Skeletal muscle cell (primary cell): ENCODE measurements at regions not wholly inside any gene's neighbourhood (a gene's known extent, or its start where the extent isn't known, plus 50 kb on each side); places are given as distances from the start of the nearest gene placed in this dataset.

ENCODE experiments used
- DNase-seq: peaks from one replicate; pipeline ENCODE4 v3.0.0-alpha.2; 2010; ENCODE audit warnings: low read depth
- H3K4me3 ChIP-seq: 2 replicates; pipeline ENCODE4 v1.5.1; 2011; ENCODE audit warnings: low read depth, mild to moderate bottlenecking, control low read depth, low read length, moderate library complexity

DNA sequence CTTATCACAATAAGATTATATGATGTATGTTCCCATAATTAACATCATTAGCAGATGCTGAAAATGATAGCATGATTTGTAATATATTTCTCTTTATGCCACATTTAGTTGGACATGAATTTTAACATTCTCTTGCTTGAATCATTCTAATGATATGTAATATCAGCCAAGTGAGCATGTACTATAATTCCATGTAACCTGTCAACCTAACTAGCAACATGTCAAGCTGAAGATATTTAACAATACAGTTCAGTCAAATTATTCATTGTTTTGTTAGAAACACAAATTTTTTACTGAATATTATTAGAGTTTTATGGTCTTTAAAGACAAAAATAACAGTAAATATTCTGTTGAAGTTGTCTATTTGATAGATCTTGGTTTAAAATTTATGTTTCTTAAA, 920.4 kb upstream of the PCDH10 start:
- H3K4me3 ChIP-seq, result no peak overlapping the region
- no peak for DNase-seq

DNA sequence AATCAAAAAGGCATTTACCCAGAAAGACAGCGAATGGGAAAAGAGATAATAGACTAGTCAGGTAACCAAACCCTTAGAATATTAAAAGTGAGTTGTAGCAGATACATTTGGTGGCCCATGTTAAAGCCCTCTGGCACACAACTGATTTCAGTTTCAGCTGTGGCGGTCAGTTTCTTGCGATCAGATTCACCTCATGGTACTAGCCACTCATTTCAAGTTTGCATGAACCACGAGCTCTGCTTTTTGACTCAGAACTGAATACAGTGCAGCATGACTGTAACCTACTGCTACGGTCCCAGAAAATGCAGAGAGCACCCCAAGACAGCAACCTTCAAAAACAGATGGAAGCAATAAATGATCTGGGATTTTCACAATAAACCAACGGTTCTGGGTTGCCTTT, 919.1 kb upstream of the PCDH10 start:
- no peak for DNase-seq
- H3K4me3 ChIP-seq, result no peak overlapping the region

DNA sequence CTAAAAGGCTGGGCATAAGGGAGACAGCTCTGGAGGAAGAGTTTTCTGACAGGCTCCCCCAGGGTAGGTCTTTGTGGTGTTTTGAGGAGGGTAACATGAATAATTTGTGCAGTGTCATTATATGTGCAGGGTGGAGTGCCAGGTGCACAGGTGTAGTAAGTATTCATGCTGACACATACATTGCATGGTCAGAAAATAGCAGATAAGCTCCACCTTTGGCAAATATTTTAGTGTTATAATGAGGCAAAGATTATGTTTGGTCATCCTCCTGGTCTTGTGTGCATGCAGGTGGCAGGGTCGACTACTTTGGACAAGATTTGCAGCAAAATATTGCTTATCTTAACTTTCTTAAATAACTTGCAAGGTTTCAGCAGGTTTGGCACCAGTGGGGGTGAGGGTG, 910.4 kb upstream of the PCDH10 start:
- no peak for DNase-seq
- no peak overlapping the region for H3K4me3 ChIP-seq

DNA sequence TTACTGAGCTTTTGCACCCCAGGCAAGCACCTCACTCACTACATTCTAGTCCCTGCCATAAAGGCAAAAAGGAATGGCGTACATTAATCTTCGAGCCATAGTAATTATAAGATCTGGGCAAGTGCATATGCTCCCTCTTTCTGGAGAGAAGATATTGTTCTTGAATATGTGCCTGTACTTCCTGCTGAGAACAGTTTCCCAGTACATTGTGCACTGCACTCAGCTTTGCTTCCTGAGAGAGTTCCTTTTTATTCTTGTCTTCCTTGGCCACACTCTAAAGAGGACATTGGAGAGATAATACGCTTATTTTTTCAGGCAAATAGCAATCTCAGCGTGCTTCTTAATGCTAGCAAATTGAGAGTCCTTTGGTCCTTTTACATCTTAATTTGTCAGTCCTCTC, 909.0 kb upstream of the PCDH10 start:
- DNase-seq, result no peak
- H3K4me3 ChIP-seq, result no peak overlapping the region

DNA sequence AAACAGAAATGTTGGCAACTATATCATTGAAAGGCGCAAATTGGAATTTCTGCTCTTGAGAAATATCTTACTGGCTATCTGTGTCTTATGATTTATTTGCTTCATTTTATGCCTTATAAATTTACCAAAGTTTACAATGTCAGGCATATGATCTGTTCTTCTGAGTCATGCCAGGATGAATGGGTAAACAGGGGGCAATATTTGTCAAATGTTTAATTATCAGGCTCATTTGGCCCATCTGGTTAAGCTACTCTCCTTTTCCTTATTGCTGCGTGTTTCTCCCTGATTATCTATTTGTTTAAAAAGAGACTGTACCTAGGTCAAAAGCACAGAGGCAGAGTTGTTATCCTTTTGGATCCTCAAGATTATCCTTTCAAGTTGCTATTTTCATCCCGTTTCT, 903.8 kb upstream of the PCDH10 start:
- H3K4me3 ChIP-seq, result no peak overlapping the region
- no peak for DNase-seq

DNA sequence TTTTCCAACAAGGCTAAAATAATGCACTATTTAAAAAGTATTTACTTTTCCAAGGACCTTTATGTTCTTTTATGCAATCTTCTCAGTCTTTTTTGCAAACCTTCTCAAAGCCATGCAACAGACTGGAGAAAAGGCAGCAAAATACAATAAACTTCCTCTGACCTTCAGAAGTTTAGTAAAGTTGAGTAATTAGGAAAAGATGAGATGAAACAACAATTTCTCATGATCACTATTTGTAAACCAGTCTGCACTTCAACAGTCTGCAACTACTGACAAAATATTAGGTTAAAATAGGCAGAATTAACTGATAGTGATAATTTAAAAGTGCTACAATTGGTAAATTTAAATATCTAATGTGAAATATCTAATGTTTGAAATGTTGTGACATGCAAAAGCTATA, 884.9 kb upstream of the PCDH10 start:
- no peak for DNase-seq
- H3K4me3 ChIP-seq, result no peak overlapping the region

DNA sequence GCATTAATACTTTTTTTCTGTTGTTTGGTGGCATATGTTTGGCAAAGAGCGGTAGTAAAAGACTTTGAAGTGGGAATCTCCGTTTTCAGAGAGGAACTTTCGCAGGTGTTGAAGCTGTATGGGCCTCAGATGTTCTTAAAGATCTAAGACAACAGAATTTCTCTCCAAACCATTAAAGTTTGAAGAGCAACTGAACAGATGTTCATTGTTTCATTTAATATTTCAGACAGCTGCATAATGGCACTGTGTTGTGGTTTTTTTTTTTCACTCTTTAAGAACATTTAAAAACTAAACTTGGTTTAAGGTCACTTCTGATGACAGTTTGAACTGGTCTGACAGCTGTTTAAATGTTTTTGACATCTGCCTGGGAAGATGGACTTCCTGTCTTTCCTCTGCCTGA, 882.7 kb upstream of the PCDH10 start:
- peak; percentile 22 for DNase-seq
- H3K4me3 ChIP-seq, result no peak overlapping the region

DNA sequence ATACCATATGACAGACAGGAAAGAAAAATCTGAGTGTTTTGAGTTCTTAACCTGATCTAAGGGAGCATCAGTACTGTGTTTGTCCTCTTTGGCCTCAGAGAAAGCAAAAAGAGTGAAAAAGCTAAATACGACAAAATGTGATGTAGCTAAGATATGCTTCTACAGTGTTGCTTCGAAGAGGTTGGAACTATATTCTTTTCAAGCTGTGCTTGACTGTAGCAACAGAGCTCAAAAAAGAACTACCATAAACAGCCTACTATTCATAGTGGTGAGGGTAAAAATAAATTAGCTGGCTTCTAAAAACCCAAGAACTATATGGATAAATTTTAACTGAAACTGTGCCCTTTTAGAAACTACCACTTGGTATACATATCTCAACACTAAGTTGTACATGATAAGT, 881.8 kb upstream of the PCDH10 start:
- DNase-seq, result no peak
- H3K4me3 ChIP-seq, result no peak overlapping the region

DNA sequence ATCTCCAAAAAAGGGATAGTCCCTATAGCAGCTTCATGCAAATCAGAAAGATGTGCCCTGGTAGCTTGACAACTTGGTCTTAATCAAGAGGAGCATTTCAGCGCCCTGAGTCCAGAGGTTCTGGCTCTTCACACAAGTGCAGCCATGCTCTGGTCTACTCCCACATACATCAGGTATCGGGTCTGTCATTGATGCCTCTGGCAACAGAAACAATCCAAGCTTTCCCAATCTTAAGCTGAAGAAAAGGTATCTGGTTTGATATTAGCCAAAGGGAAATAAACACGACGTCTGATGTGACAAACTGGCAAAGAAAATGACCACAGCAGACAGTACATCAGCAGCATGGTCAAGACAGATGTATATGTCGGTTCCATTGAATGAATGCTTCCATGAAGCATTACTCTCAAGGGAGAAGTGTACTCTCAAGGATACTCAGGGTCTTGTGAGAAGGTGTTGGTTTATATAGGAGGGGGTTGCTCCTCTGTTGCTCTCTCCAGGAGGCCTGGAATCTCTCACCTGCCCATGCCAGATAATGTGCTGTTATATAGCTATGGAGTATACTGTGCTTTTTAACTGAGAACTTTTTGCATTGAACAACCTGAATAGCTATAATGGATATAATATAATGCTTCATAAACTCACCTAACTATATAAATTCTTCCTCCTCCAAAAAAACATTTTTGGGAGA, 879.6 kb upstream of the PCDH10 start:
- no peak for DNase-seq
- no peak overlapping the region for H3K4me3 ChIP-seq

DNA sequence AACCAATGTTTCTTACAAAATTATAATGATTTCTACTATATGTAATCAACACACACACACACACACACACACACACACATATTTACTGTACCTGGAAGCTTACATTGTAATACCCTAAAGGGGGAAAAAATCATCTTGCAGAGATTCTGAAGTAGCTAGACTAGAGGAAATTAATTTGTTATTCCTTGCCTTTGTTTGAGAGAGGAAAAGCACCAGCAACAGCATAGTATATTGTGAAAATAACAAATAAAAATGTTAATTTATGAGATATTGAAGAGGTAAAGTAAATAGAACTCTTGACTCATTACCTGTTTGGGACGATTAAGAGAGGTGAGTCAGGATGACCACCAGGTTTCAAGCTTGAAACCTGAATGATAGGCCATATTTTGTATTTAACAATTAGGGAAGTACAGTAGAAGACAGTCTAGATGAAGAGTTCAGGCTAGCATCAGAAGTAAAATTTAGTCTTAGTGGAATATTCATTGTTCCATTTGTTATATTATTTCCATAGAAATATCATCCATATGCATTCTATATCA, 873.4 kb upstream of the PCDH10 start:
- DNase-seq, result no peak

DNA sequence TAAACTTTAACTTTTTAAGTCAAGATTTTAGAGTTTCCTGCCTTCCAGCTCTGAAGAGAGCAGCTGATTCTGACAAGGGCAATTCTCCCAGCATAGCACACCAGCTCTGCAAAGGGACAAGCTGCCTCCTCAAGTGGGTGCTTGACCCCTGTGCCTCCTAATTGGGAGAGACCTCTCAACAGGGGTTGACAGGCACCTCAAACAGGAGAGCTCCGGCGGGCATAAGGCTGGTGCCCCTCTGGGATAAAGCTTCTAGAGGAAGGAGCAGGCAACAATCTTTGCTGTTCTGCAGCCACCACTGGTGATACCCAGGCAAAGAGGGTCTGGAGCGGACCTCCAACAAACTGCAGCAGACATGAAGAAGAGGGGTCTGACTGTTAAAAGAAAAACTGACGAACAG, 872.9 kb upstream of the PCDH10 start:
- DNase-seq, result no peak
- no peak overlapping the region for H3K4me3 ChIP-seq

More for the DNA sequence above, 873.4 kb upstream of the PCDH10 start:
- H3K4me3 ChIP-seq, result no peak overlapping the region

DNA sequence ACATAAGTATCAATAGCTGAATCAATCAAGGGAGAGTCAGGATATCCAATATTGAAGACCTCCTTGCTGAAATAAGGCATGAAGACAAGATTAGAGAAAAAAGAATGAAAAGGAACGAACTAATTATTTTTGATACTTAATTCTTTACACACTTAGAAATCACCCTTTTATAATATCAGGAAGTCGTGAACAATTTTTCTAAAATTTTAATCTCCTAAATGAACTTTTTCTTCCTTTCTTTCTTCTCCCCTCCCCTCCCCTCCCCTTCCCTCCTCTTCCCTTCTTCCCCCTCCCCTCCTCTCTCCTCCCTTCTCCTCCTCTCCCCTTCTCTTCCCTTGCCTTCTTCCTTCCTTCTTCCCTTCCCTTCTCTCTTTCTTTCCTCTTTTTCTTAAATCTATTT, 872.1 kb upstream of the PCDH10 start:
- no peak overlapping the region for H3K4me3 ChIP-seq
- no peak for DNase-seq

DNA sequence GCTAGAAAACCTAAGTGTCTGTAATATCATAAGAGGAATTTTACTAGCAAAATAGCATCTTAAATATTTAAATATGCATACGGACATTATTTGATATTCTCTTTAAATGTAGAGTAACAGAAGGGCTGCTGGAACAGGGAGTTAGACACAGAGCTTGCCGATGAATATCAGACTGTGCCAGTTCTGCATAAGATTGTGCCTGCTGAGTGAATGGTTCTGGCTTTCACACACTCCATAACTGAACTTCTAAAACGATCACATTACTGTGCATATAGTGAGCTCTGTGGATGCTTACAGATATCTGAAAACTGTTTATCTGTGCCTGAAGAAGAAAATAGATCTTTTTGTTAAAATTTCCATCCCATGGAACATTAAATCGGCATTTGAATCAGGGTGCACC, 867.4 kb upstream of the PCDH10 start:
- no peak overlapping the region for H3K4me3 ChIP-seq
- DNase-seq, result no peak

DNA sequence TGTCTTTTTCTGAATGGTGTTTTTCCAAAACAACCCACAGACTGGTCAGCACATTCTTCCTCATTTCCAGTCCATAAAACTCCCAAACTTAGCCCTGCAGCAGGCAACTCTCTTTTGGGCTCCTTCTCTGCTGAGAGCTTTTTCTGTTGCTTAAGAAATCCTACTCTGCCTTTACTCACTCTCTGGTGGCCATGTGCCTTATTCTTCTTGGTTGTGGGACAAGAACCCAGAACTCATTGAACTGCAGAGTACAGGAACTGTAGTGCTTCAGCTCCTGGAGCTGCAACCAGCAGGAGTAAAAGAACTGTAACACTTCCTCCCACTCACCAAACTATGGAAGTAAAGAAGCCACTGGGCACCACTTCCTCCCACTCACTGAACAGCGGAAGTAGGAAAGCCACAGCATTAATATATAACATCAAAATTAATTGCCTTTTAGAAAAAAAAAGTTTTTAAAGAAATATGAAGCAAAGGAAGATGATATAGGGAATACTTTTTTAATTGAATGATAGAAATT, 864.1 kb upstream of the PCDH10 start:
- H3K4me3 ChIP-seq, result no peak overlapping the region
- DNase-seq, result no peak

DNA sequence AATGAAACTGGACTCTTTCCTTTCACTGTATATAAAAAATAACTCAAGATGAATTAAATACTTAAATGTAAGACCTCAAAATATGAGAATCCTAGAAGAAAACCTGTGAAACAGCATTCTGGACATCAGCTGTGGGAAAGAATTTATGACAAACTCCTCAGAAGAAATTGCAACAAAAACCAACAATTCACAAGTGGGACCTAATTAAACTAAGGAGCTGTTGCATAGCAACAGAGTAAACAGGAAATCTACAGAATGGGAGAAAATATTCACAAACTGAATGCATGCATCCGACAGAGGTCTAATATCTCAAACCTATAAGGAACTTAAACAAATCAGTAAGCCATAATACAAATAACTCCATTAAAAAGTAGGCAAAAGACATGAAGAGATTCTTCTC, 851.7 kb upstream of the PCDH10 start:
- no peak overlapping the region for H3K4me3 ChIP-seq
- DNase-seq, result no peak

DNA sequence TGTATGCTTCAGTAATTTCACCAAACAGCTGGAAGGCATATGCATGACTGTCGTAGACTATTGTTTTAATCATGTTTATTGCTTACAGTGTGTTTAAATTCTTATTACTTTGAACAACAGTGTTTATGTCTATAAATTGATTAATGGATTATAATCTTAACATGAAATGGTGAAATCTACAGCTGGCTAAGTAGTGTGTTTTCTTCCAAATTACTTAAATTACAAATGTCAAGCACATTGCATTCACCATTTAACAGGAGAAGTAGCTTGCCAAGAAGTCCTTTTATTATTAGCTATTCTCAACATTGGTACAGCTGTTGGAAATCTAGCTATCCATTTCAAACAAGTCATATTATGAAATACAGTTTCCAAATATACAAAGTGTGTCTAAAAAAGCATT, 849.3 kb upstream of the PCDH10 start:
- no peak for DNase-seq
- H3K4me3 ChIP-seq, result no peak overlapping the region

DNA sequence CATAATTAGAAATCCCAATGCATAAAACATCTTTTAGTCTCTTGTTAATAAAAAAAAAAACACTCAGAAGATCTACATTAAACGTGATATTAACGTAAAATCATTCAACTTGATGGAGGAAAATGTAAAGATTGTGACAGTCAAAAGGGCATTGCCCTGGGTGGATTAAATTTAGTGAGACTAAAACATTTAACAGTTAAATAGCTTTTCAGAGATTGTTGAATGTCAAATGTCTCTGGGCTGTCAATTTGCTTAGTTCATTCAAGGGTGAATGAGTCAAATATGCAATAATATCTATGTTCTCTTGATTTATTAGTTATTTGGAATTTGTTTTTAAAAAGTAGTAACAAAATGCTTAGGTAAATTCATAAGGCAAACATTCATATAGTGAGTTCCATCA, 836.6 kb upstream of the PCDH10 start:
- no peak overlapping the region for H3K4me3 ChIP-seq
- DNase-seq, result no peak

DNA sequence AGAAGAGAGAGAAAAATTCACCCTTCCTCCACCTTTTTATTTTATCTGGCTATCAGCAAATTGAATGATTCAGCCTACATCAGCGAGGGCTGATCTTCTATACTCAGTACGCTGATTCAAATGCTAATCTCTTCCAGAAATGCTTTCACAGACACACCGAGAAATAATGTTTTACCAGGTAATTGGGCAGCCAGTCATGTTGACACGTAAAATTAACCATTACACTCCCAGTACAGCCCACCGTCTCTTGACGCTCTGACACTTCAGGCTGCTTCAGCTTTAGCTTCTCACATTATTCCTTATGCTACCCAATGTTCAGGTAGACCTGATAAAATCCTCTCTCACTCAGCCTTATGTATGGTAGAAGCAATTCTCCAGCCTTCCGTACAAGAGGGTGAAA, 835.2 kb upstream of the PCDH10 start:
- no peak for DNase-seq

DNA sequence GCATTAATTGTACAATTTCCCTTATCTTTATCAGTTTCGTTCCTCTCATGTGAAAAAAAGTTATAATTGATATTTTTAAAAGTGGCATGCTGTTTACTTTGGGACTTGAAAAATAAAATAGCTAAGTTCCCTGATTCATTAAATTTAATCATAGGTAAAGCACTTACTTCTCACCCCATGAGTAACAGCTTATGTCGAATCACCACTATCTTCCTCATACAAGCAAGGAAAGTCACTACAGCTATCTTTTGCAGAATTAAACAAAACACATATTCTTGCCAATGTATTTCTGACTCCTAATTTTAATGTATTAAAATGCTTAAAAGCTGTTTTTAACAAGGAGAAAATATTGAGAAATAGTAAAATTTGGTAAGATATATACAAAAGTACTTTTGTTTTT, 832.4 kb upstream of the PCDH10 start:
- DNase-seq, result no peak
- H3K4me3 ChIP-seq, result no peak overlapping the region

More for the DNA sequence above, 835.2 kb upstream of the PCDH10 start:
- no peak overlapping the region for H3K4me3 ChIP-seq

DNA sequence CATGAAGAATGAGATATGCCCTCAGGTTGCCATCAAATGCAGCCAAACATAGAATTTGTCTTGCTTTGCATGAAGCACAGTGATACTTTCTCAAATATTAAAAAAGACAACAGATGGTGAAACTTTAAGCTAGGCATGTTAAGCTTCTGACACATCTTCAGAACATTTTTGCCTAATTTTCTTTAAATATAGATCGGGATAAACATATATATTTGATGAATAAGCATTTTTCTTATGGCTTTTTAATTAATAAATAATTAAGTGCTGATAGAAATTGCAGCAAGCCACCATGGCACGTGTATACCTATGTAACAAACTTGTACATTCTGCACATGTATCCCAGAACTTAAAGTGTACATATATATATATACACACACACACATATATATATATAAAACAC, 831.2 kb upstream of the PCDH10 start:
- no peak overlapping the region for H3K4me3 ChIP-seq
- no peak for DNase-seq

DNA sequence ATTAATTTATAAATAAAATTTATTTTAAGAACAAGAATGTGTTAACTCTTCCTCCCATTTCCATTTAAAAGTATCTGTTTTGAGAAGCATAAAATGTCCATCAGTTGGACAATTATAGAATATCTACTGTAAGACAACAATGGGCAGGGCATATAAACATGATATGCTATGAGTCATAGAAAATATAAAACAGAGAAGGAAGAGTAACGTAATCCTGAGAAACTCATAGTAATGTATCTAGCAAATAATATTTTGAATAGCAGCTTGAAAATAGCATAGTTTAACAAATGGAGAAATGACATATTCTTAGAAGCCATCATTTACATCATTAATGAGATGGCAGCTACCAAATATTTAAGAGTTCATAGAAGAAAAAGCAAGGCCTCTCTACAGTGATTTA, 820.3 kb upstream of the PCDH10 start:
- no peak overlapping the region for H3K4me3 ChIP-seq
- DNase-seq, result no peak

DNA sequence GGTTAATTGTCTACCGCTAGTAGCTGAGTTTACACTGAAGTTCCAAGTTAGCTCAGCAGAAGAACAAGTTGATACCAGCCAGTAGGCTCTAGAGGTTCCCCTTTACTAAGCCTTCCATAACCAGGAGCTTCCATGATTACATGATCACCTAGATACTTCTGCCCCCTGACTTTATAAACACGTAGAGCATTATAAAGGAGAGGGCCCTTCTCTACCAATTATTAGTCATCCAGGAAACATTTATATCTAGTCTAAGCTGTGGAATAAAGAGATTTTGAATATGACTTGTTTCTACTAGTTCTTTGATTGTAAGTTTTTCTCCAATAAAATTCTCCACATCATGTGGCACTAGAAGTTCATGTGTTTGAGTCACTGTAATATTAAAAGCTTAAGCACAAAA, 818.1 kb upstream of the PCDH10 start:
- no peak overlapping the region for H3K4me3 ChIP-seq
- DNase-seq, result no peak
